DND-41 (cell line): ENCODE measurements at regions not wholly inside any gene's neighbourhood (a gene's known extent, or its start where the extent isn't known, plus 50 kb on each side); places are given as distances from the start of the nearest gene placed in this dataset.

ENCODE experiments used
- EZH2 ChIP-seq: IDR thresholded peaks from 3 replicates; pipeline ENCODE4 v1.6.1; 2012; ENCODE audit warnings: borderline replicate concordance, low read depth, mild to moderate bottlenecking, moderate library complexity, low read length, inconsistent platforms; ENCODE audit not compliant: severe bottlenecking
- TF ChIP-seq, protein P1 (sequence below): IDR thresholded peaks from 2 replicates; pipeline ENCODE4 v1.5.1; 2012; ENCODE audit warnings: borderline replicate concordance, low read length, moderate library complexity, mild to moderate bottlenecking; ENCODE audit not compliant: poor library complexity, severe bottlenecking; ENCODE audit errors: extremely low read depth

DNA sequence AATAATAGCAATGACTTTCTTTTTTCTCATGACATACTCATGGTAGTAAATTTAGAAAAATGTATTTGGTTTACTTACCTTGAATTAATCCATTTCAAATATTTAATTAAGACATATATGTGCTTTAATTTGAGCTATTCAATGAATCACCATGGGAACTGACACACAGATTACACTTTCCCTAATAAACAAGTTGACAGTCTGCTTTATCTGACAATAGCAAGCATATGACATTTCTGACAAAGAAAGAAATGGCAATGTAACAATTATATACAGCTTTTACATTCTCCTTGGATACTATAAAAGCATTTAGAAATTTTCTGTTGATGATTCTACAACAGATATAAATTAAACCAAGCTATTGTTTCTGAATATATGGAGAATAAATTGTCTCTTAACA, 382.5 kb downstream of the CYLC2 start:
- TF ChIP-seq, protein P1, sequence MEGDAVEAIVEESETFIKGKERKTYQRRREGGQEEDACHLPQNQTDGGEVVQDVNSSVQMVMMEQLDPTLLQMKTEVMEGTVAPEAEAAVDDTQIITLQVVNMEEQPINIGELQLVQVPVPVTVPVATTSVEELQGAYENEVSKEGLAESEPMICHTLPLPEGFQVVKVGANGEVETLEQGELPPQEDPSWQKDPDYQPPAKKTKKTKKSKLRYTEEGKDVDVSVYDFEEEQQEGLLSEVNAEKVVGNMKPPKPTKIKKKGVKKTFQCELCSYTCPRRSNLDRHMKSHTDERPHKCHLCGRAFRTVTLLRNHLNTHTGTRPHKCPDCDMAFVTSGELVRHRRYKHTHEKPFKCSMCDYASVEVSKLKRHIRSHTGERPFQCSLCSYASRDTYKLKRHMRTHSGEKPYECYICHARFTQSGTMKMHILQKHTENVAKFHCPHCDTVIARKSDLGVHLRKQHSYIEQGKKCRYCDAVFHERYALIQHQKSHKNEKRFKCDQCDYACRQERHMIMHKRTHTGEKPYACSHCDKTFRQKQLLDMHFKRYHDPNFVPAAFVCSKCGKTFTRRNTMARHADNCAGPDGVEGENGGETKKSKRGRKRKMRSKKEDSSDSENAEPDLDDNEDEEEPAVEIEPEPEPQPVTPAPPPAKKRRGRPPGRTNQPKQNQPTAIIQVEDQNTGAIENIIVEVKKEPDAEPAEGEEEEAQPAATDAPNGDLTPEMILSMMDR = no peak
- TF ChIP-seq EZH2 = no peak
